HTR-8/SVneo (cell line): ENCODE measurements at regions not wholly inside any gene's neighbourhood (a gene's known extent, or its start where the extent isn't known, plus 50 kb on each side); places are given as distances from the start of the nearest gene placed in this dataset.

Experiments
- DNase-seq: peaks from one replicate; pipeline ENCODE4 v3.0.0; 2011; ENCODE audit warnings: low spot score, mixed read lengths; ENCODE audit not compliant: insufficient read length
- FAIRE-seq: peaks from 2 replicates; lab custom pipeline; 2011; peaks lifted over from hg19 to GRCh38; lab: Jason Lieb, UNC

- FAIRE-seq (no peak), DNase-seq (no peak)
Measured at GRCh38 chr14:101152855-101153254, 249.3 kb upstream of the RTL1 start.

- DNase-seq (no peak), FAIRE-seq (peak; percentile 4)
Measured at GRCh38 chr14:101153691-101154090, 250.2 kb upstream of the RTL1 start.

- FAIRE-seq (no peak), DNase-seq (no peak)
Measured at GRCh38 chr14:101155575-101155974, 252.1 kb upstream of the RTL1 start.

- DNase-seq (no peak), FAIRE-seq (peak; percentile 16)
Measured at GRCh38 chr14:101167428-101167827, 263.9 kb upstream of the RTL1 start.

- FAIRE-seq (no peak), DNase-seq (no peak)
Measured at GRCh38 chr14:101169267-101169666, 265.7 kb upstream of the RTL1 start.

DNA sequence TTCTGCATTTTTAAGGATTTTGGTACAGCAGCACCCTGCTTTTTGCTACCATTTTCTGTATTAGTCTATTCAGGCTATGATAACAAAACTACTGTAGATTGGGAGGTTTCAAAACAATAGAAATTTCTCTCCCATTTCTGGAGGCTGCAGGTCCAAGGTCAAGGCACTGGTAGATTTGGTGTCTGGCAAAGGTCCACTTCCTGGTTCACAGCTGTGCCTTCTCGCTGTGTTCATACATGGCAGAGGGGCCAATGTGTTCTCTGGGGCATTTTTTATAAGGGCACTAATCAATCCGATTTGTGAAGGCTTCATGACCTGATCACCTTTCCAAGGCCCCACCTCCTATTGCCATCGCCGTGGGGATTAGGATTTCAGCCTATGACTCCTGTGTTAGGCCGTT, 268.1 kb upstream of the RTL1 start:
- DNase-seq = no peak
- no peak for FAIRE-seq

DNA sequence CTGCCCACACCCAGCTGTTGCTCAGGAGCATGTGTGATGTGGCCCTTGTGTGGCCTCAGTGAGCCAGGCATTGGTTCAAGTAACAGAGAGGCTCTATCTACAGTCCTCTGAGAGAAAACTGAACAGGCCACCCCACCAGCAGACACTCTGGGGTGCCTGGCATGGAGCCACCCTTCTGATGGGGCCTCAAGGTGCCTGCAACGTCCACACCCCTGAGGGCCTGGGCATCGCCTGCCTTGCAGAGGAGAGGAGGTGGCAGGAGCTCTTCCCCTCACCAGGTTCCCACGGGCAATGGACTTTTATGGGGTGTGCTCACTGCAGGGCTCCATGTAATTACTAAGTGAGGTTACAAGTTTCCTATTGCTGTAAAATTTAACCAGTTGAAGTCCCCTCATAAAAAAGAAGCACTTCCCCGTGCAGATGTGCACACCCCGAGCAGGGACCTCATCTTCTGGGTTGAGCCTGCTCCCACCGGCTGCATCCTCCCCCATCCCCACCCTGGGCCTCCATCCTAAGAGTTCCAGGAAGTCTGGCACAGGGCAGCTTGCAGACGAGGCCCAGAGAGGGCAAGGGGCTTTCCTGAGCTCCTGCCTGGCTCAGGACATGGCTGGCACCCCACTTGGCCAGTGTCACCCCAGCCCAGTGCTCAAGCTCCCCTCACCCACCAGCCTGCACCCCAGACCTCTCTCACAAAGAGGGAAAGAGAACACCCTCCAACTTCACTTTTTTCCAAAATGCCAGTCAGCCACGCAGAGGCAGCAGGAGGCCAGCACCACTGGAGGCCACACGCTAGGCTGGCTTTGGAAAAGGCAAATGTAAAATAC, 270.4 kb upstream of the RTL1 start:
- FAIRE-seq (no peak), DNase-seq (no peak)

- no peak for DNase-seq
- no peak for FAIRE-seq
Measured at GRCh38 chr14:101174522-101174838, 271.0 kb upstream of the RTL1 start.

DNA sequence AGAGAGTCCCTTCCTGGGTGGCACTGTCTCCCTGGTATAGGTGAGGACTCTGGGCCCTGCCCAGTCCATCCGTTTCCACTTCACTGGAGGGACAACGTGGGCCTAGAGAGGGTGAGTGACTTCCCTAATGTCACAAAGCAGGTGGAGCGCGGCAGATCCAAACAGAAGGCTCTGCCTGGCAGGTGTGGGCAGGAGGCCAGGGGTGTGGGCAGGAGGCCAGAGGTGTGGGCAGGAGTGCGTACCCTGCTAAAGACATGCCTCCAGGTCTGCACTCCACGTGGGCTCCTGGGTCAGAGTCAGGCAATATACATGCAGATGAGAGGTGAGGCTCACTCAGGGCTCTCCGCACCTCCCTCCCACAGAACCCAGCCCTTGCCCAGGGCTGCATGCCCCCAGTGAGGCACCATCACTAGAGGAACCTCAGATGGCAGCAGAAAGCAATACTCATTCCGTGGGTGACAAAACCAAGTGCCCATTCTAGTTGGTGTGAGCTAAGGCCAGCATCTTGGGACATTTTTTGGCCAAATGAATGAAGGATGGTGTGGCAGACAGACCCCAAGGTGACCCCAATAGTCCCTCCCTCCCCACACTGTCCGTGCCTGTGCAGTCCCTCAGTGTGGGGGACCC, 271.6 kb upstream of the RTL1 start:
- FAIRE-seq (no peak), DNase-seq (no peak)

- peak; percentile 40 for FAIRE-seq
- no peak for DNase-seq
Measured at GRCh38 chr14:101175731-101176534, 272.4 kb upstream of the RTL1 start.

GRCh38 chr14:101176535-101177205, 273.1 kb upstream of the RTL1 start:
- DNase-seq (no peak), FAIRE-seq (no peak)

- no peak for DNase-seq
- FAIRE-seq = no peak
Measured at GRCh38 chr14:101177301-101177971, 273.9 kb upstream of the RTL1 start.

DNA sequence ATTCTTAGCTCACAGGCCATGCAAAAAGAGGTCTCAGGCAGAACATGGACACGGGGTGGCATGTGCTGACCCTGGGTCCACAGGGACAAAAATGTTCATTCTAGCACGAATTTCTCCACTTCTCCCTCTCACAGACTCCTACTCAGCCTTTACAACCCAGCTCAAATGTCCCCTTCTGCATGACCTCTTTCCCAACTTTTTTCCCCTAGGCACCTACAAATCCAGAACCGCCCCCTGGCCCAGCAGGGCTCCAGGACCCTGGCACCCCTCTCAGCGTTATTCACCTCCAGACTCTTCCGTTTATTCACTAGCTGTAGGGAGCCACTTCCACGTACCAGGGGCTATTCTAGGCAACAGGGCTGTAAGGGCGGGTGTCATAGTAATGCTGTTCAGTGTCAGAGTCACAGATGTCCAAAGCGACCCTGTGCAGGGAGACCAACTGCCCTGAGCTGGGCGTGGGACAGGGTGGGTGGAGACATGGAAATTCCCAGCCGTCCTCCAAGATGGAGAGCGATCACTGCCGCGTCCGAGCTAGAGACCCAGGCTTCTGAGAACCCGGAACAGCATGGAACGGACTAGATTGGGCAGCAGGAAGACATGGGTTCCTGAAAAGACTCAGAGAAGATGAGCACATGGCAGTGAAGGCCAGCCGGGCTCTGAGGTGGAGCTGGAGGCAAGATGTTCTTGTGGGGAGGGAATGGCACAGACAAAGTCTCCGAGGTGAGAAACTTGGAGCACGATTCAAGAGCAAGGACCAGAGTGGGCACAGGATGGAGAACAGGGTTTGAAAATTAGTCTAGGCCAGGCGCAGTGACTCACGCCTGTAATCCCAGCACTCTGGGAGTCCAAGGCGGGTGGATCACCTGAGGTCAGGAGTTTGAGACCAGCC, 274.9 kb upstream of the RTL1 start:
- no peak for DNase-seq
- no peak for FAIRE-seq

DNA sequence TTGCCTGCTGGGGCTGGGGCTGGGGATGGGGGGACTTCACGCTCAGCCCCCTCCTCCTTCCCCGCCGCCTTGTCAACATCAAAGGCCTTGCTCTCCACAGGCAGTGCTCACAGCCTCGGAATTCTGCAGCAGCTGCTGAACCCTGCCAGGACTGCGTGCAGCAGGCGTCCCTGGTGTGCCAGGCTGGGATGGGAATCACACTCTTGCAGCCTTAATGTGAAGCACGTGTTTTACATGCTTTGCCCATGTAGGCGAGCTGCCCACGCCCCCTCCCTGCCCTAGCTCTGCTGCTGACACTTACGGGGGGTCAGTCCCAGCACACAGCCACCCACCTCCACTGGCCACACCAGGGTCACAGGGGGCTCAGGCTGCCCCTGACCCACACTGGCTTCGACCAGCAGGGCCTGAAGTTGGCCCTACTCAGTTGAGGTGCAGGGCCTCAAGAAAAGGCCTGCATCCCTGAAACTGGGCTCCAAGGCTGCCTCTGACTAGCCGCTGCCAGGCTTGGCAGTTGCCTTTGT, 276.2 kb upstream of the RTL1 start:
- no peak for DNase-seq

GRCh38 chr14:101181446-101182313, 278.2 kb upstream of the RTL1 start:
- no peak for DNase-seq
- no peak for FAIRE-seq

More for the DNA sequence above, 276.2 kb upstream of the RTL1 start:
- no peak for FAIRE-seq

- FAIRE-seq (no peak), DNase-seq (no peak)
Measured at GRCh38 chr14:101182476-101182875, 279.0 kb upstream of the RTL1 start.

GRCh38 chr14:101183376-101184103, 280.0 kb upstream of the RTL1 start:
- no peak for DNase-seq

More at GRCh38 chr14:101183376-101184103, 280.0 kb upstream of the RTL1 start:
- no peak for FAIRE-seq
